GM21786 (cell line): ENCODE measurements at regions not wholly inside any gene's neighbourhood (a gene's known extent, or its start where the extent isn't known, plus 50 kb on each side); places are given as distances from the start of the nearest gene placed in this dataset.
"Not testable (repeated sequence)": the region's sequence is repeated elsewhere in the genome, so short reads cannot be mapped to it uniquely, and the experiment has no call there.

Experiments used
- ATAC-seq: cut with Tn5 transposase; IDR thresholded peaks from one replicate; pipeline ENCODE4 v1.9.1; 2021; ENCODE audit not compliant: unreplicated experiment

GRCh38 chr21:14687268-14687625 is 141.1 kb upstream of the SAMSN1 start:
- peak; percentile 44 for ATAC-seq

- ATAC-seq = peak; percentile 58
Observed at GRCh38 chr21:14686466-14687267, 140.6 kb upstream of the SAMSN1 start.

GRCh38 chr21:14685568-14685967 is 139.5 kb upstream of the SAMSN1 start:
- no peak for ATAC-seq

- ATAC-seq = no peak
Observed at GRCh38 chr21:14684071-14684470, 138.0 kb upstream of the SAMSN1 start.

- ATAC-seq = no peak
Observed at GRCh38 chr21:14683063-14683462, 136.9 kb upstream of the SAMSN1 start.

GRCh38 chr21:14678973-14679574 is 133.0 kb upstream of the SAMSN1 start:
- no peak for ATAC-seq

GRCh38 chr21:14677639-14678179 is 131.6 kb upstream of the SAMSN1 start:
- ATAC-seq = no peak

- ATAC-seq = no peak
Observed at GRCh38 chr21:14677013-14677412, 130.9 kb upstream of the SAMSN1 start.

GRCh38 chr21:14675774-14676530 is 129.8 kb upstream of the SAMSN1 start:
- ATAC-seq = no peak

- ATAC-seq = no peak
Observed at GRCh38 chr21:14673649-14674048, 127.5 kb upstream of the SAMSN1 start.

GRCh38 chr21:14672466-14672865 is 126.4 kb upstream of the SAMSN1 start:
- no peak for ATAC-seq

GRCh38 chr21:14670409-14670808 is 124.3 kb upstream of the SAMSN1 start:
- no peak for ATAC-seq

GRCh38 chr21:14669092-14669491 is 123.0 kb upstream of the SAMSN1 start:
- not testable (repeated sequence) for ATAC-seq

- no peak for ATAC-seq
Observed at GRCh38 chr21:14657241-14658008, 111.3 kb upstream of the SAMSN1 start.

- no peak for ATAC-seq
Observed at GRCh38 chr21:14646893-14647292, 100.8 kb upstream of the SAMSN1 start.

GRCh38 chr21:14645702-14646101 is 99.6 kb upstream of the SAMSN1 start:
- no peak for ATAC-seq

- ATAC-seq = no peak
Observed at GRCh38 chr21:14632359-14632758, 86.2 kb upstream of the SAMSN1 start.

GRCh38 chr21:14630556-14631069 is 84.5 kb upstream of the SAMSN1 start:
- ATAC-seq = no peak

- ATAC-seq = no peak
Observed at GRCh38 chr21:14629461-14629860, 83.3 kb upstream of the SAMSN1 start.

- not testable (repeated sequence) for ATAC-seq
Observed at GRCh38 chr21:14623079-14623478, 77.0 kb upstream of the SAMSN1 start.

GRCh38 chr21:14620152-14620551 is 74.0 kb upstream of the SAMSN1 start:
- no peak for ATAC-seq
